ENCODE measurements at regions not wholly inside any gene's neighbourhood (a gene's known extent, or its start where the extent isn't known, plus 50 kb on each side); places are given as distances from the start of the nearest gene placed in this dataset.
"Not testable (repeated sequence)": the region's sequence is repeated elsewhere in the genome, so short reads cannot be mapped to it uniquely, and the experiment has no call there.

DNA sequence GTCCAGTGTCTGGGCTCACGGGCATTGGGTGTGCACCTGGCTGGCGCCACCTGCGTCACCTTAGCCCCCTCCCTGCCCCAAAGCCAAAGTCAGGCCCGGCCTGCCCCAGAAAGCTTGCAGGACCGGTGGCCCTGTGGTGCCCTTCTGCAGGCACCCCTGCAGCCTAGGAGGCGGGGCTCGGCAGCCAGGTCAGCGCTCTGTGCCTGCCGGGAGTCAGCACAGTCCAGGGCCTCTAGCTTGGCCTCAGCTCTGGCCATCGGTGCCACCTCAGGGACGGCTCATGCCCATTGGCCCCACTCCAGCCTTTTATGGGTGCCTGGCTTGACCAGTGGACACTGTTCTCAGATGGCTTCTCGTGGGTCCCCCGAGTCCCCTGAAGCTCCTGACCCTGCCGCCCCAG lies 118.5 kb downstream of the TMEM121 start:
- TF ChIP-seq POLR2AphosphoS5, POLR2A, EP300 (IDR thresholded peaks at IDR 0.05): not testable (repeated sequence)
- TF ChIP-seq, protein P1, sequence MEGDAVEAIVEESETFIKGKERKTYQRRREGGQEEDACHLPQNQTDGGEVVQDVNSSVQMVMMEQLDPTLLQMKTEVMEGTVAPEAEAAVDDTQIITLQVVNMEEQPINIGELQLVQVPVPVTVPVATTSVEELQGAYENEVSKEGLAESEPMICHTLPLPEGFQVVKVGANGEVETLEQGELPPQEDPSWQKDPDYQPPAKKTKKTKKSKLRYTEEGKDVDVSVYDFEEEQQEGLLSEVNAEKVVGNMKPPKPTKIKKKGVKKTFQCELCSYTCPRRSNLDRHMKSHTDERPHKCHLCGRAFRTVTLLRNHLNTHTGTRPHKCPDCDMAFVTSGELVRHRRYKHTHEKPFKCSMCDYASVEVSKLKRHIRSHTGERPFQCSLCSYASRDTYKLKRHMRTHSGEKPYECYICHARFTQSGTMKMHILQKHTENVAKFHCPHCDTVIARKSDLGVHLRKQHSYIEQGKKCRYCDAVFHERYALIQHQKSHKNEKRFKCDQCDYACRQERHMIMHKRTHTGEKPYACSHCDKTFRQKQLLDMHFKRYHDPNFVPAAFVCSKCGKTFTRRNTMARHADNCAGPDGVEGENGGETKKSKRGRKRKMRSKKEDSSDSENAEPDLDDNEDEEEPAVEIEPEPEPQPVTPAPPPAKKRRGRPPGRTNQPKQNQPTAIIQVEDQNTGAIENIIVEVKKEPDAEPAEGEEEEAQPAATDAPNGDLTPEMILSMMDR (IDR thresholded peaks at IDR 0.05), result not testable (repeated sequence)
